G401 (cell line): ENCODE measurements at regions not wholly inside any gene's neighbourhood (a gene's known extent, or its start where the extent isn't known, plus 50 kb on each side); places are given as distances from the start of the nearest gene placed in this dataset.
A peak's percentile ranks its signal among the peaks of the same experiment; 100 is the strongest.

Source experiments
- DNase-seq: peaks from one replicate; pipeline ENCODE4 v3.0.0-alpha.2; 2015; ENCODE audit warnings: low spot score
- in situ Hi-C: cut with HindIII; loops from 2 replicates; pipeline ENCODE4 v1.10.0; 2016; ENCODE audit warnings: low sequenced_read_pairs, mixed read lengths

- in situ Hi-C loops = no loop called here
- DNase-seq = no peak
Observed at GRCh38 chr7:46566097-46566774, 645.2 kb upstream of the IGFBP3 start.

GRCh38 chr7:46565253-46566096, 644.4 kb upstream of the IGFBP3 start:
- in situ Hi-C loops = no loop called here

GRCh38 chr7:46559194-46559832, 638.2 kb upstream of the IGFBP3 start:
- DNase-seq = no peak

More at GRCh38 chr7:46565253-46566096, 644.4 kb upstream of the IGFBP3 start:
- DNase-seq = no peak

GRCh38 chr7:46558482-46559193, 637.6 kb upstream of the IGFBP3 start:
- in situ Hi-C loops = no loop called here
- DNase-seq = no peak

More at GRCh38 chr7:46559194-46559832, 638.2 kb upstream of the IGFBP3 start:
- in situ Hi-C loops = no loop called here

GRCh38 chr7:46557781-46558180, 636.7 kb upstream of the IGFBP3 start:
- no peak for DNase-seq
- in situ Hi-C loops = no loop called here

- DNase-seq = no peak
- in situ Hi-C loops = no loop called here
Observed at GRCh38 chr7:46557295-46557711, 636.2 kb upstream of the IGFBP3 start.

GRCh38 chr7:46554688-46555422, 633.8 kb upstream of the IGFBP3 start:
- in situ Hi-C loops = no loop called here
- DNase-seq = no peak

- no peak for DNase-seq
- in situ Hi-C loops = no loop called here
Observed at GRCh38 chr7:46551603-46552002, 630.5 kb upstream of the IGFBP3 start.

- in situ Hi-C loops = no loop called here
- DNase-seq = no peak
Observed at GRCh38 chr7:46550864-46551263, 629.8 kb upstream of the IGFBP3 start.

- DNase-seq = no peak
- in situ Hi-C loops = no loop called here
Observed at GRCh38 chr7:46549892-46550639, 629.0 kb upstream of the IGFBP3 start.

GRCh38 chr7:46549347-46549746, 628.3 kb upstream of the IGFBP3 start:
- no peak for DNase-seq

GRCh38 chr7:46547044-46547443, 626.0 kb upstream of the IGFBP3 start:
- in situ Hi-C loops = no loop called here
- DNase-seq = no peak

More at GRCh38 chr7:46549347-46549746, 628.3 kb upstream of the IGFBP3 start:
- in situ Hi-C loops = no loop called here

GRCh38 chr7:46545790-46546189, 624.7 kb upstream of the IGFBP3 start:
- DNase-seq = no peak
- in situ Hi-C loops = no loop called here

- in situ Hi-C loops = no loop called here
- no peak for DNase-seq
Observed at GRCh38 chr7:46544396-46545008, 623.4 kb upstream of the IGFBP3 start.

GRCh38 chr7:46542076-46542475, 621.0 kb upstream of the IGFBP3 start:
- in situ Hi-C loops = no loop called here
- no peak for DNase-seq

GRCh38 chr7:46539892-46540483, 618.9 kb upstream of the IGFBP3 start:
- DNase-seq = peak; percentile 13
- in situ Hi-C loops = no loop called here

- DNase-seq = no peak
- in situ Hi-C loops = no loop called here
Observed at GRCh38 chr7:46537191-46537905, 616.3 kb upstream of the IGFBP3 start.
